CD4-positive, alpha-beta T cell (primary cell): ENCODE measurements at regions not wholly inside any gene's neighbourhood (a gene's known extent, or its start where the extent isn't known, plus 50 kb on each side); places are given as distances from the start of the nearest gene placed in this dataset.

ENCODE experiments used
- ATAC-seq: fragments of 200-7000 bp; cut with Tn5 transposase; one replicate; pipeline ENCODE4 v1.10.0; 2022; ENCODE audit warnings: mild to moderate bottlenecking; ENCODE audit not compliant: poor library complexity
- CTCF ChIA-PET: fragments of 350-600 bp; sonication (Branson Sonifier 250); formaldehyde crosslinking; loops from one replicate; lab custom pipeline; 2021; ENCODE audit warnings: antibody characterized with exemption, inconsistent platforms; lab: Charles Lee
- POLR2A ChIA-PET: fragments of 350-600 bp; sonication (Branson Sonifier 250); formaldehyde crosslinking; loops from one replicate; lab custom pipeline; 2021; ENCODE audit warnings: antibody characterized with exemption, inconsistent platforms; lab: Charles Lee
- DNase-seq, 14 experiments: peaks; one replicate each; pipeline ENCODE4 v3.0.0-alpha.2; 2013 to 2020; ENCODE audit warnings: mixed read lengths in 2 of 14
- H3K27ac ChIP-seq, 2 donors: one replicate each; pipeline versions ENCODE4 v1.5.1 to v1.7.0; 2013; ENCODE audit warnings: low read length in 2 of 2, low read depth in 1 of 2, mild to moderate bottlenecking in 1 of 2
- H3K27me3 ChIP-seq, 2 experiments: 1 replicate in 1 of 2; 2 replicates in 1 of 2; pipeline versions ENCODE4 v1.6.1 to v1.7.0; 2013; ENCODE audit warnings: low read length in 2 of 2, control low read depth in 1 of 2, mild to moderate bottlenecking in 1 of 2, moderate library complexity in 1 of 2; ENCODE audit not compliant: insufficient read depth in 2 of 2, control insufficient read depth in 1 of 2
- H3K36me3 ChIP-seq: one replicate; pipeline ENCODE4 v1.6.1; 2013; ENCODE audit warnings: low read length, control low read depth; ENCODE audit not compliant: insufficient read depth
- H3K4me1 ChIP-seq: one replicate; pipeline ENCODE4 v1.6.1; 2013; ENCODE audit warnings: low read length, control low read depth; ENCODE audit not compliant: insufficient read depth
- H3K4me3 ChIP-seq: one replicate; pipeline ENCODE4 v1.5.1; 2013; ENCODE audit warnings: mild to moderate bottlenecking, low read length, moderate library complexity
- H3K9me3 ChIP-seq, 2 experiments: 1 replicate in 1 of 2; 2 replicates in 1 of 2; pipeline versions ENCODE4 v1.6.1 to v1.7.0; 2013; ENCODE audit warnings: low read length in 2 of 2, mild to moderate bottlenecking in 2 of 2, control low read depth in 1 of 2, moderate library complexity in 1 of 2; ENCODE audit not compliant: control insufficient read depth in 1 of 2, insufficient read depth in 1 of 2
- H3K27ac Mint-ChIP-seq: one replicate; pipeline ENCODE4 v1.8.0; 2020; ENCODE audit warnings: mixed read lengths
- H3K27me3 Mint-ChIP-seq: one replicate; pipeline ENCODE4 v1.8.0; 2021; ENCODE audit warnings: mixed read lengths
- H3K36me3 Mint-ChIP-seq: one replicate; pipeline ENCODE4 v1.8.0; 2021; ENCODE audit warnings: low read depth, mixed read lengths
- H3K4me1 Mint-ChIP-seq: one replicate; pipeline ENCODE4 v1.8.0; 2021; ENCODE audit warnings: low read depth, mixed read lengths
- H3K4me3 Mint-ChIP-seq: one replicate; pipeline ENCODE4 v1.8.0; 2020; ENCODE audit warnings: mild to moderate bottlenecking, mixed read lengths
- H3K9me3 Mint-ChIP-seq: one replicate; pipeline ENCODE4 v1.8.0; 2020; ENCODE audit warnings: mixed read lengths
- CTCF ChIP-seq: fragments of 200-600 bp; IDR thresholded peaks from one replicate; pipeline ENCODE4 v1.8.0; 2022; ENCODE audit warnings: antibody characterized with exemption, mild to moderate bottlenecking
- intact Hi-C, 2 experiments: fragments of 100-400 bp; cut with DNase I in 1 of 2; cut with micrococcal nuclease in 1 of 2; formaldehyde crosslinking; loops; one replicate each; pipeline versions ENCODE4 v1.15.1 to v1.9.0; 2023 to 2025; cut with DNase I, micrococcal nuclease

GRCh38 chr4:135194477-135194876 is 992.9 kb upstream of the PABPC4L start:
- POLR2A ChIA-PET, result no interaction called here
- Mint-ChIP-seq H3K36me3 (no peaks in the 10 kb centered on the region), H3K4me1 (no peaks in the 10 kb centered on the region), H3K27ac (no peak overlapping the region), H3K9me3 (peaks cover 4% of the 10 kb centered on the region), H3K4me3 (no peak overlapping the region), H3K27me3 (no peaks in the 10 kb centered on the region)
- Histone ChIP-seq H3K4me3 (no peak overlapping the region), H3K9me3 (peaks cover 0 to 8% of the 10 kb centered on the region in 2 experiments), H3K27me3 (no peaks in the 10 kb centered on the region), H3K4me1 (no peaks in the 10 kb centered on the region), H3K36me3 (no peaks in the 10 kb centered on the region), H3K27ac (no peak overlapping the region)
- no peak for TF ChIP-seq CTCF
- CTCF ChIA-PET, result no interaction called here
- intact Hi-C loops, result no loop called here
- no peak for ATAC-seq
- DNase-seq, result no peak

- Mint-ChIP-seq H3K4me3 (no peak overlapping the region), H3K27me3 (no peaks in the 10 kb centered on the region), H3K36me3 (no peaks in the 10 kb centered on the region), H3K27ac (no peak overlapping the region), H3K4me1 (no peaks in the 10 kb centered on the region), H3K9me3 (peaks cover 7% of the 10 kb centered on the region)
- no peak for DNase-seq
- Histone ChIP-seq H3K36me3 (no peaks in the 10 kb centered on the region), H3K9me3 (peaks cover 0 to 8% of the 10 kb centered on the region in 2 experiments), H3K27ac (no peak overlapping the region), H3K4me3 (no peak overlapping the region), H3K4me1 (no peaks in the 10 kb centered on the region), H3K27me3 (no peaks in the 10 kb centered on the region)
- intact Hi-C loops, result no loop called here
- POLR2A ChIA-PET, result no interaction called here
- CTCF ChIA-PET, result no interaction called here
- TF ChIP-seq CTCF, result no peak
- ATAC-seq, result no peak
These were observed 991.4 kb upstream of the PABPC4L start for GRCh38 chr4:135192751-135193535.

- intact Hi-C loops, result no loop called here
- ATAC-seq (no peak), DNase-seq (no peak)
- no peaks in the 10 kb centered on the region for H3K27me3 Mint-ChIP-seq
- no peaks in the 10 kb centered on the region for H3K4me1 Mint-ChIP-seq
- no peak overlapping the region for H3K27ac Mint-ChIP-seq
- H3K27ac ChIP-seq, result no peak overlapping the region
- no peak overlapping the region for H3K4me3 ChIP-seq
- H3K9me3 Mint-ChIP-seq, result peaks cover 8% of the 10 kb centered on the region
- H3K4me3 Mint-ChIP-seq, result no peak overlapping the region
- no peaks in the 10 kb centered on the region for H3K36me3 ChIP-seq
- H3K36me3 Mint-ChIP-seq, result no peaks in the 10 kb centered on the region
- no peaks in the 10 kb centered on the region for H3K4me1 ChIP-seq
- TF ChIP-seq CTCF, result no peak
- H3K27me3 ChIP-seq, result no peaks in the 10 kb centered on the region
- POLR2A ChIA-PET, result no interaction called here
- CTCF ChIA-PET, result no interaction called here
- H3K9me3 ChIP-seq, result peaks cover 0 to 8% of the 10 kb centered on the region in 2 experiments
These were observed 990.0 kb upstream of the PABPC4L start for GRCh38 chr4:135191596-135191995.
